HG02938 (cell line): ENCODE measurements at regions not wholly inside any gene's neighbourhood (a gene's known extent, or its start where the extent isn't known, plus 50 kb on each side); places are given as distances from the start of the nearest gene placed in this dataset.
"Not testable (repeated sequence)": the region's sequence is repeated elsewhere in the genome, so short reads cannot be mapped to it uniquely, and the experiment has no call there.

ENCODE experiments used
- ATAC-seq: cut with Tn5 transposase; IDR thresholded peaks from one replicate; pipeline ENCODE4 v1.9.1; 2021; ENCODE audit warnings: mild to moderate bottlenecking, moderate library complexity; ENCODE audit not compliant: unreplicated experiment

GRCh38 chr13:111064661-111065060 lies 50.4 kb upstream of the ARHGEF7 start:
- ATAC-seq, result no peak

- ATAC-seq, result no peak
Measured at GRCh38 chr13:111062966-111063365, 52.1 kb upstream of the ARHGEF7 start.

GRCh38 chr13:111062305-111062704 lies 52.8 kb upstream of the ARHGEF7 start:
- no peak for ATAC-seq

- no peak for ATAC-seq
Measured at GRCh38 chr13:111061358-111062045, 53.6 kb upstream of the ARHGEF7 start.

GRCh38 chr13:111060237-111060919 lies 54.7 kb upstream of the ARHGEF7 start:
- ATAC-seq, result no peak

- ATAC-seq, result no peak
Measured at GRCh38 chr13:111058796-111059506, 56.2 kb upstream of the ARHGEF7 start.

GRCh38 chr13:111058339-111058738 lies 56.8 kb upstream of the ARHGEF7 start:
- ATAC-seq, result not testable (repeated sequence)

- ATAC-seq, result not testable (repeated sequence)
Measured at GRCh38 chr13:111051726-111052232, 63.3 kb upstream of the ARHGEF7 start.

- no peak for ATAC-seq
Measured at GRCh38 chr13:111051041-111051725, 63.9 kb upstream of the ARHGEF7 start.

- ATAC-seq, result no peak
Measured at GRCh38 chr13:111050539-111050879, 64.6 kb upstream of the ARHGEF7 start.

- ATAC-seq, result no peak
Measured at GRCh38 chr13:111049791-111050538, 65.1 kb upstream of the ARHGEF7 start.

- ATAC-seq, result no peak
Measured at GRCh38 chr13:111048387-111048786, 66.7 kb upstream of the ARHGEF7 start.

GRCh38 chr13:111047326-111047725 lies 67.8 kb upstream of the ARHGEF7 start:
- no peak for ATAC-seq

GRCh38 chr13:111046590-111047141 lies 68.4 kb upstream of the ARHGEF7 start:
- ATAC-seq, result peak; percentile 53

GRCh38 chr13:111045170-111045569 lies 69.9 kb upstream of the ARHGEF7 start:
- no peak for ATAC-seq

GRCh38 chr13:111044087-111044830 lies 70.9 kb upstream of the ARHGEF7 start:
- no peak for ATAC-seq

- ATAC-seq, result peak; percentile 51
Measured at GRCh38 chr13:111043575-111043982, 71.5 kb upstream of the ARHGEF7 start.

GRCh38 chr13:111042661-111043226 lies 72.4 kb upstream of the ARHGEF7 start:
- no peak for ATAC-seq

GRCh38 chr13:111040830-111041229 lies 74.3 kb upstream of the ARHGEF7 start:
- no peak for ATAC-seq
